ENCODE measurements at regions not wholly inside any gene's neighbourhood (a gene's known extent, or its start where the extent isn't known, plus 50 kb on each side); places are given as distances from the start of the nearest gene placed in this dataset.

DNA sequence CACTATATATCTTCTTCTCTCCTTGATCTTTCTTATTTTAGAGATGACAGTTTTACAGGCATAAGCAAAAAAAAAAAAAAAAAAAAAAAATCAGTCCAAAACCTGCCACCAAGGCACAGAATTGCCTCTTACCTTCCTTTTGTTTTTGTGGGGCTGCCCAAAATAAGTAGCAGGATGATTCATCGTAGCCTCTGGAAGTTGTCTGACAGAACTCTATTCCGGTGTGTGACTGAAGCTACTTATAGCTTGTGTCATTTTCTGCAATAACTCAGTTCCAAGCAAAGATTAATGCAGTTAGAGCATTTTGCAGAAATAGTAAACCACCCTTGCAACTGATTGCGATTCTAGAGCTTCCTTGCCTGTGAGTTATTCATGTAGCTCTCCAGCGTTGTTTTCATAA is 186.8 kb downstream of the KIF2B start:
- H4K20me1 ChIP-seq (ENCODE audit: control insufficient read depth, extremely low read depth, insufficient read depth, low read length) = no peaks in the 10 kb centered on the region
- no peak overlapping the region for H2AFZ ChIP-seq (ENCODE audit: low read length)
- H3K79me2 ChIP-seq (ENCODE audit: control insufficient read depth, insufficient read depth, low read length) = no peaks in the 10 kb centered on the region
- no peak overlapping the region for H3K27ac ChIP-seq (ENCODE audit: insufficient read depth, low read length)
- no peak overlapping the region for H3K9ac ChIP-seq (ENCODE audit: insufficient read depth, low read length)
- no peaks in the 10 kb centered on the region for H3K9me3 ChIP-seq (ENCODE audit: control insufficient read depth, insufficient read depth, low read depth, low read length)
- DNase-seq (ENCODE audit: low read depth in 2 of 2) = no peak
- no peaks in the 10 kb centered on the region for H3K4me1 ChIP-seq (ENCODE audit: control insufficient read depth, extremely low read depth, insufficient read depth, low read length)
- TF ChIP-seq, protein P1, sequence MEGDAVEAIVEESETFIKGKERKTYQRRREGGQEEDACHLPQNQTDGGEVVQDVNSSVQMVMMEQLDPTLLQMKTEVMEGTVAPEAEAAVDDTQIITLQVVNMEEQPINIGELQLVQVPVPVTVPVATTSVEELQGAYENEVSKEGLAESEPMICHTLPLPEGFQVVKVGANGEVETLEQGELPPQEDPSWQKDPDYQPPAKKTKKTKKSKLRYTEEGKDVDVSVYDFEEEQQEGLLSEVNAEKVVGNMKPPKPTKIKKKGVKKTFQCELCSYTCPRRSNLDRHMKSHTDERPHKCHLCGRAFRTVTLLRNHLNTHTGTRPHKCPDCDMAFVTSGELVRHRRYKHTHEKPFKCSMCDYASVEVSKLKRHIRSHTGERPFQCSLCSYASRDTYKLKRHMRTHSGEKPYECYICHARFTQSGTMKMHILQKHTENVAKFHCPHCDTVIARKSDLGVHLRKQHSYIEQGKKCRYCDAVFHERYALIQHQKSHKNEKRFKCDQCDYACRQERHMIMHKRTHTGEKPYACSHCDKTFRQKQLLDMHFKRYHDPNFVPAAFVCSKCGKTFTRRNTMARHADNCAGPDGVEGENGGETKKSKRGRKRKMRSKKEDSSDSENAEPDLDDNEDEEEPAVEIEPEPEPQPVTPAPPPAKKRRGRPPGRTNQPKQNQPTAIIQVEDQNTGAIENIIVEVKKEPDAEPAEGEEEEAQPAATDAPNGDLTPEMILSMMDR (conservative IDR thresholded peaks at IDR 0.05 in 1 of 2, IDR thresholded peaks at IDR 0.05 in 1 of 2; ENCODE audit: low read depth in 1 of 2, low read length in 2 of 2) = no peak
- no peak for TF ChIP-seq EZH2 (IDR thresholded peaks at IDR 0.05; ENCODE audit: low read length, missing control alignments)
- no peaks in the 10 kb centered on the region for H3K36me3 ChIP-seq (ENCODE audit: control insufficient read depth, insufficient read depth, low read length)
- no peak overlapping the region for H3K4me3 ChIP-seq (replicated peaks in 1 of 4; ENCODE audit: control extremely low read depth in 1 of 4, insufficient read depth in 1 of 4, low read depth in 3 of 4, low read length in 4 of 4)
- no peaks in the 10 kb centered on the region for H3K27me3 ChIP-seq (ENCODE audit: control insufficient read depth, insufficient read depth, low read length)
- H3K4me2 ChIP-seq (ENCODE audit: extremely low read depth, insufficient read depth, low read length) = no peak overlapping the region

GRCh38 chr17:54013072-54013471 is 190.3 kb downstream of the KIF2B start:
- DNase-seq (ENCODE audit: low read depth in 2 of 2) = no peak
- Histone ChIP-seq H3K79me2 (ENCODE audit: control insufficient read depth, insufficient read depth, low read length) (no peaks in the 10 kb centered on the region), H3K27me3 (ENCODE audit: control insufficient read depth, insufficient read depth, low read length) (no peaks in the 10 kb centered on the region), H3K4me2 (ENCODE audit: extremely low read depth, insufficient read depth, low read length) (no peak overlapping the region), H3K4me3 (replicated peaks in 1 of 4; ENCODE audit: control extremely low read depth in 1 of 4, insufficient read depth in 1 of 4, low read depth in 3 of 4, low read length in 4 of 4) (no peak overlapping the region), H3K9me3 (ENCODE audit: control insufficient read depth, insufficient read depth, low read depth, low read length) (no peaks in the 10 kb centered on the region), H4K20me1 (ENCODE audit: control insufficient read depth, extremely low read depth, insufficient read depth, low read length) (no peaks in the 10 kb centered on the region), H3K4me1 (ENCODE audit: control insufficient read depth, extremely low read depth, insufficient read depth, low read length) (no peaks in the 10 kb centered on the region), H2AFZ (ENCODE audit: low read length) (no peak overlapping the region), H3K9ac (ENCODE audit: insufficient read depth, low read length) (no peak overlapping the region), H3K36me3 (ENCODE audit: control insufficient read depth, insufficient read depth, low read length) (no peaks in the 10 kb centered on the region), H3K27ac (ENCODE audit: insufficient read depth, low read length) (no peak overlapping the region)
- TF ChIP-seq, protein P1 (conservative IDR thresholded peaks at IDR 0.05 in 1 of 2, IDR thresholded peaks at IDR 0.05 in 1 of 2; ENCODE audit: low read depth in 1 of 2, low read length in 2 of 2) = no peak
- TF ChIP-seq EZH2 (IDR thresholded peaks at IDR 0.05; ENCODE audit: low read length, missing control alignments) = no peak

DNA sequence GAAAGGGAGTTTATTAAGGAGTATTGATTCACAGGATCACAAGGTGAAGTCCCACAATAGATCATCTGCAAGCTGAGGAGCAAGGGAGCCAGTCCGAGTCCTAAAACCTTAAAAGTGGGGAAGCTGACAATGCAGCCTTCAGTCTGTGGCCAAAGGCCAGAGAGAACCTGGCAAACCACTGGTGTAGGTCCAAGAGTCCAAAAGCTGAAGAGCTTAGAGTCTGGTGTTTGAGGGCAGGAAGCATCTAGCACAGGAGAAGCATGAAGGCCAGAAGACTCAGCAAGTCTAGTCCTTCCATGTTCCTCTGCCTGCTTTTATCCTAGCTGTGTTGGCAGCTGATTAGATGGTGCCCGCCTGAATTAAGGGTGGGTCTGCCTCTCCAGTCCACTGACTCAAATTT is 193.0 kb downstream of the KIF2B start:
- Histone ChIP-seq H3K4me2 (ENCODE audit: extremely low read depth, insufficient read depth, low read length) (no peak overlapping the region), H3K4me3 (replicated peaks in 1 of 4; ENCODE audit: control extremely low read depth in 1 of 4, insufficient read depth in 1 of 4, low read depth in 3 of 4, low read length in 4 of 4) (no peak overlapping the region), H3K36me3 (ENCODE audit: control insufficient read depth, insufficient read depth, low read length) (no peaks in the 10 kb centered on the region), H3K27ac (ENCODE audit: insufficient read depth, low read length) (no peak overlapping the region), H3K9me3 (ENCODE audit: control insufficient read depth, insufficient read depth, low read depth, low read length) (no peaks in the 10 kb centered on the region), H2AFZ (ENCODE audit: low read length) (no peak overlapping the region), H3K9ac (ENCODE audit: insufficient read depth, low read length) (no peak overlapping the region), H3K79me2 (ENCODE audit: control insufficient read depth, insufficient read depth, low read length) (no peaks in the 10 kb centered on the region), H4K20me1 (ENCODE audit: control insufficient read depth, extremely low read depth, insufficient read depth, low read length) (no peaks in the 10 kb centered on the region), H3K27me3 (ENCODE audit: control insufficient read depth, insufficient read depth, low read length) (no peaks in the 10 kb centered on the region), H3K4me1 (ENCODE audit: control insufficient read depth, extremely low read depth, insufficient read depth, low read length) (no peaks in the 10 kb centered on the region)
- DNase-seq (ENCODE audit: low read depth in 2 of 2) = no peak
- TF ChIP-seq EZH2 (IDR thresholded peaks at IDR 0.05; ENCODE audit: low read length, missing control alignments) = no peak
- TF ChIP-seq, protein P1 (conservative IDR thresholded peaks at IDR 0.05 in 1 of 2, IDR thresholded peaks at IDR 0.05 in 1 of 2; ENCODE audit: low read depth in 1 of 2, low read length in 2 of 2) = no peak
